Activated naive CD8-positive, alpha-beta T cell treated with anti-CD3 and anti-CD28 coated beads, Interleukin-2, amount 10 ng/mL, durations not matched to agents 7 days and 5 days (primary cell): ENCODE measurements at regions not wholly inside any gene's neighbourhood (a gene's known extent, or its start where the extent isn't known, plus 50 kb on each side); places are given as distances from the start of the nearest gene placed in this dataset.

Source experiments
- ATAC-seq: fragments of 150-1000 bp; cut with Tn5 transposase; one replicate; pipeline ENCODE4 v1.10.0; 2021; ENCODE audit warnings: low read depth, moderate library complexity
- POLR2A ChIA-PET: fragments of 350-600 bp; sonication (Branson Sonifier 250); formaldehyde crosslinking; loops from one replicate; lab custom pipeline; 2021; ENCODE audit warnings: antibody characterized with exemption; lab: Charles Lee
- DNase-seq: peaks from one replicate; pipeline ENCODE4 v3.0.0; 2021
- H3K27ac Mint-ChIP-seq: one replicate; pipeline ENCODE4 v1.8.0; 2022; ENCODE audit warnings: mild to moderate bottlenecking, mixed read lengths
- H3K27me3 Mint-ChIP-seq: one replicate; pipeline ENCODE4 v1.8.0; 2022; ENCODE audit warnings: mild to moderate bottlenecking, moderate library complexity, mixed read lengths
- H3K36me3 Mint-ChIP-seq: one replicate; pipeline ENCODE4 v1.8.0; 2021; ENCODE audit warnings: mild to moderate bottlenecking, mixed read lengths
- H3K4me1 Mint-ChIP-seq: one replicate; pipeline ENCODE4 v1.8.0; 2021; ENCODE audit warnings: mixed read lengths
- H3K4me3 Mint-ChIP-seq: one replicate; pipeline ENCODE4 v1.8.0; 2022; ENCODE audit warnings: mild to moderate bottlenecking, moderate library complexity, mixed read lengths
- H3K9me3 Mint-ChIP-seq: one replicate; pipeline ENCODE4 v1.8.0; 2021; ENCODE audit warnings: mixed read lengths

DNA sequence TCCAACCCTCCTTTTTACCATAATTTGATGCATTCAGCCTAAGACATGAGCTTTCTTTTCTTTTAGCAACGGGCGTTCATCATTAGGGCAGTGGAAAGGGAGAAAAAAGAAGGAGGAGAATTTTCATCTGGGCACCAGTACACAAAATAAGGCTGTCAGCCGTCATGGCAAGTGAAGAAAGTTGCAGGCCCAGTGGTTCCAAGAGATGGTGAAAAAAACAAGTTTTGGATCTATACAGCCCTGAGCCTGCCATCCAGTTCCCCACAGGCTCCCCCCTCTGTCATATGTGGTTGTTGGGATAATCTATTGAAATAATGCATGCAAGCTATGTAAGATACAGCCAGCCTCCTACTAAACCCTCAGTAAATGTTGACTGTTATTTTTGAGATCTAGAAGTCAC, 500.6 kb upstream of the PROK2 start:
- DNase-seq, result no peak
- Mint-ChIP-seq H3K9me3 (no peaks in the 10 kb centered on the region), H3K27me3 (peaks cover 6% of the 10 kb centered on the region), H3K4me3 (no peak overlapping the region), H3K4me1 (peaks cover 9% of the 10 kb centered on the region), H3K36me3 (no peaks in the 10 kb centered on the region), H3K27ac (no peak overlapping the region)
- ATAC-seq, result no peak
- POLR2A ChIA-PET, result no interaction called here

DNA sequence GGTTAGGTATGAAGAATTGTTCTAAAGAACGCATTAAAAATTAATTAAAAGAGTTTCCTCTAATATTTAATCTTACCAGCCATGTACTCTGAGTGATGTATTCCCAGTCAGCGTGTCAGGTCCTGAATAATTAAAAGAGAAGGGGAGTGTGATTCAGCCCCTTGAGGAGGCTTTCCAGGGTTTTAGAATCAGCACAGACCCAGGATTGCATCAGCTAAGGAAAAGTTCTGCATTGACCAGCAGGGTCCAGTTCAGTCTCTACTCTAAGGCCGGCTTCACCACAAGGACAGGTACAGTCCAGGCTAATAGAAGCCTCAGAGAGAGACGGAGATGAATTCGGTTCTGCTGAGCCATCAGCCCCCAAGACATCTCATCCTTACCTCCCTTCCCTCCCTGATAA, 499.5 kb upstream of the PROK2 start:
- POLR2A ChIA-PET, result no interaction called here
- Mint-ChIP-seq H3K36me3 (no peaks in the 10 kb centered on the region), H3K9me3 (no peaks in the 10 kb centered on the region), H3K27ac (no peak overlapping the region), H3K4me1 (peaks cover 3% of the 10 kb centered on the region), H3K27me3 (peaks cover 6% of the 10 kb centered on the region), H3K4me3 (no peak overlapping the region)
- no peak for ATAC-seq
- no peak for DNase-seq

DNA sequence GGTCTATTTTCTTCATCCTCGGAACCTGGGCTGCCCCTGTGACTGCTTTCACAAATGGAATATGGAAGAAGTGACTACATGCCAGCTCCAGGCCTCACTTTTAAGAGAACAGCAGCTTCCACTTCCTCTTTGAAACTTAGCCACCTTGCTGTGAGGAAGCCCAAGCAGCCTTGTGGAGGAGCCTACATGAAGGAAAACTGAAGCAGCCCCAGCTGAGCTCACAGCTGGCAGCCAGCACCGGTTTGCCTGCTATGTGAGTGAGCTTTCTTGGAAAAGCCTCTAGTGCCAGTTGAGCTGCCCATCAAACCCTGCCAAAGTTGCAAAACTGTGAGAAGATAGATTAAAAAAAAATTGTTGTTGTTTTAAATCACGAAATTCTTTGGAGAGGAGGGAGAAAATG, 498.0 kb upstream of the PROK2 start:
- Mint-ChIP-seq H3K27me3 (peaks cover 12% of the 10 kb centered on the region), H3K27ac (no peak overlapping the region), H3K4me3 (no peak overlapping the region), H3K36me3 (no peaks in the 10 kb centered on the region), H3K9me3 (no peaks in the 10 kb centered on the region), H3K4me1 (no peaks in the 10 kb centered on the region)
- POLR2A ChIA-PET, result no interaction called here
- DNase-seq (no peak), ATAC-seq (no peak)

DNA sequence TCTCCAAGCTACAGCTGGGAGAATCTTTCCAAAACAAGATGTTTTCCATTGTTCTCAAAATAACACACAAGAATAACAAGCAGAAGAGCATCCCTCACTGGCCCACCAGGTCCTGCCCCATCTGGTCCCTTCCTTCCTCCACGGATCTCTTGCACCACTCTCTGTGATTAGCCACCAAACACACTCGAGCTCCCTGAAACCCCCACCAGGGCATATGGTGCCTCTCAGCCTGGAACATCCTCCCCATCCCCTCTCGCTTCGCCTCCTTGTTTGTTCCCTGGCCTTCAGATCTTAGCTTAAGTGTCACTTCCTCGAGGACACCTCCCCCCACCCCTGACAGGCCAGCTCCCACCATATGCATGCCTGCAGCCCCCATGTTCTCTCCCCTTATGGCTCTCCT, 496.6 kb upstream of the PROK2 start:
- Mint-ChIP-seq H3K9me3 (no peaks in the 10 kb centered on the region), H3K4me1 (no peaks in the 10 kb centered on the region), H3K4me3 (no peak overlapping the region), H3K27ac (no peak overlapping the region), H3K36me3 (no peaks in the 10 kb centered on the region), H3K27me3 (peaks cover 14% of the 10 kb centered on the region)
- POLR2A ChIA-PET, result no interaction called here
- ATAC-seq, result no peak
- DNase-seq, result no peak

DNA sequence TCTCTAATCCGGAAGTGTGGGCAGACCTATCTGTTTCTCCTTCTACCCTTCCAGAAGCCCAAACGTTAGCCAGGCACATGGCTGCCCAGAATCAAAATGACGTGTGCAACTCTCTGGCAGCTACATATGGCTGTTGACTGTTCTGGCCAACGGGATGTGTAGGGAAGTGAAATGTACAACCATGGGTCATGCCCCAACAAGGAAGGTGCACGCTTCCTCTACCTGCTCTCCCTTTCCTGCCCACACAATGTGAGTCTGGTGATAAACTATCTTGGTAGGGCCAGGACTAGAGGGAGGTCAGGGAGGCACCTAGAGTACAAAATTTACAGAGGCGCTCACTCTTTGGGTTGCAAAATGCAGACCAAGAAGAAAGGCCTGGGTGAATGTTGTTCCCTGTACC, 495.9 kb upstream of the PROK2 start:
- DNase-seq (no peak), ATAC-seq (no peak)
- H3K9me3 Mint-ChIP-seq, result no peaks in the 10 kb centered on the region
- peaks cover 14% of the 10 kb centered on the region for H3K27me3 Mint-ChIP-seq
- POLR2A ChIA-PET, result no interaction called here
- H3K4me1 Mint-ChIP-seq, result no peaks in the 10 kb centered on the region
- H3K4me3 Mint-ChIP-seq, result no peak overlapping the region
- no peaks in the 10 kb centered on the region for H3K36me3 Mint-ChIP-seq
- no peak overlapping the region for H3K27ac Mint-ChIP-seq

DNA sequence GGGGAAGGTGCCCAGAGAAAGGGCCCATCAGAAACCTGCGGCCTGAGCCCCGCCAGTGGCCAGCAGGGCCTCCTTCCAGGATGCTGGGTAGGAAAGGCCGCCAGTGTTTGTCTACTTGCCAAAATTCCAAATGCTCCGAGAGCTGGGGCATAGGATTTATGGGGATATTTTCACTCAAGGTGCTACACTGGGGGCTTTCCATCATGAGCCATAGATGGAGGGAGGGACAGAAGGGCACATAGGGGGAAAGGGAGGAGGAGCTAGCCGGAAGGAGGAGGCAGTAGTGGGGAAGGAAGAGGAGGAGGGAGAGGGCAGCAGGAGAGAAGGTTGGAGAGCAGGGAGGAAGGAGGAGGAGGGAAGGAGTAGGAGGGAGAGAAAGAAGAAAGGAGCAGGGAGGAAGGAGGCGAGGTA, 494.7 kb upstream of the PROK2 start:
- Mint-ChIP-seq H3K27me3 (peaks cover 14% of the 10 kb centered on the region), H3K36me3 (no peaks in the 10 kb centered on the region), H3K27ac (no peak overlapping the region), H3K4me1 (peaks cover 5% of the 10 kb centered on the region), H3K4me3 (no peak overlapping the region), H3K9me3 (no peaks in the 10 kb centered on the region)
- POLR2A ChIA-PET, result no interaction called here
- DNase-seq (no peak), ATAC-seq (no peak)

DNA sequence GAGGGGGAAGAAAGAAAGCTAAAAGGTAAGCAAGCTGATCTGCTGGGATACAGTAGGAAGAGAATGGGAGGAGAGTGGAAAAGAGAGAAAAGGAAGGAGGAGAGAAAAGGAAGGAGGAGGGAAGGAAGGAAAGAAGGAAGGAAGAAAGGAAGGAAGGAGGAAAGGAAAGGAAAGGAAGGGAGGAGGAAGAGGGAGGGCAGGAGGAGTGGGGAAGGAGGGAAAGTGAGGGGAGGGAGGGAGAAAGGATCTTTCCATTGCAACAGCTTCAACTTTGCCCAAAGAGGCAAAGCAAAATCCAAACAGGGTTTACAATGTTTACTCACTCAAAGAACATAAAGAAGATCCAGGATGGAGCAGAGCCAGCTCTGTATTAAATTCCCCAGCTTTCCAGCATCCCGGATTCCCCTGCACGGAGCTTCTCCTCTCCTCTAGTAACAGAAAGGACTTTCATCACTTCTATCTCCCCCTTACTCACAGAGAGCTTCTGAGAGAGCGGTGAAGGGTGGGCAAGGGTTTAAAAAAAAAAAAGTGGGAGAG, 494.2 kb upstream of the PROK2 start:
- POLR2A ChIA-PET, result no interaction called here
- Mint-ChIP-seq H3K4me1 (peaks cover 10% of the 10 kb centered on the region), H3K27ac (no peak overlapping the region), H3K27me3 (peaks cover 14% of the 10 kb centered on the region), H3K36me3 (no peaks in the 10 kb centered on the region), H3K4me3 (no peak overlapping the region), H3K9me3 (no peaks in the 10 kb centered on the region)
- ATAC-seq (no peak), DNase-seq (no peak)

DNA sequence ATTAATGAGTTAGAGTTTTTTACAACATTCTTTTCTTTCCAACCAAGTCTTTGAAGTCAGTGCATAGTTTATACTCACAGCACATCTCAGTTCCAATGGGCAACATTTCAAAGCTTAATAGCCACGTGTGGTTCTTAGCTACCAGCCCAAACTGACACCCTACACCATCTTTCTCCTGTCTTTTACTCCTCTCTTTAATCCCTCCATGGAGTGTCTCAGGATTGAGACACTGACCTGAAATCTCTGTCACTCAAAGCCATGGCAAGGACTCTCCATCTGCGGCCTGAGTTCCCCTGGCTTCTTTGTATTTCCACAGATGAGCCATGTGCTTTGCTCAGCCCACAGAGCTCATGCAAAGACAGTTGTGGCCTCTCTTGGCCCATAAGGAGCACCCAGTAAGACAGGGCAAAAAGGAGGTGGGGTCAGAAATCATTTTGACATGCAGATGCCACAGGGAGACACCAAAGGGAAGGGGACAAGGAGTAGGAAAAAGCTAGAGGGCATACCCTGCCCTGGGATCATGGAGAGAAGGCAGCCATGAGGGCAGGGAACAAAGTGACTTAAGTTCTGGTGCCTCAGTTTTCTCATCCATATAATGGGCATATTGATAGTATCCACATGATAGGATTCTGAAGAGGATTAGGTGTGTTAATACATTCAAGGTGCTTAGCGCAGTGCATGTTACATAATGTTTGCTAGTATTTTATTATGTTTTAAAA, 493.6 kb upstream of the PROK2 start:
- Mint-ChIP-seq H3K9me3 (no peaks in the 10 kb centered on the region), H3K27ac (no peak overlapping the region), H3K4me3 (no peak overlapping the region), H3K27me3 (peaks cover 14% of the 10 kb centered on the region), H3K4me1 (peaks cover 12% of the 10 kb centered on the region), H3K36me3 (no peaks in the 10 kb centered on the region)
- POLR2A ChIA-PET, result no interaction called here
- ATAC-seq, result no peak
- DNase-seq, result no peak

DNA sequence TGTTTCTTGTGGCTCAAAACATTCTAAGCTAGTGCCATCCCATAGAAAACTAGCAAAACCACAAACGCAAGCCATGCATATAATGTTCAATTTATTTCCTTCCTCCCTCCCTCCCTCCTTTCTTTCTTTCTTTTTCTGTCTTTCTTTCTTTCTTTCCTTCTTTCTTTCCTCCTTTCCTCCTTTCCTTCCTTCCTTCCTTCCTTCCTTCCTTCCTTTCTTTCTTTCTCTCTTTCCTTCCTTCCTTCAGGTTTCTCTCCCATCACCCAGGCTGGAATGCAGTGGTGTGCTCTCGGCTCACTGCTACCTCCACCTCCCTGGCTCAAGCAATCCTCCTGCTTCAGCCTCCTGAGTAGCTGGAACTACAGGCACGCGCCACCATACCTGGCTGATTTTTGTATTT, 492.8 kb upstream of the PROK2 start:
- Mint-ChIP-seq H3K4me1 (peaks cover 12% of the 10 kb centered on the region), H3K4me3 (no peak overlapping the region), H3K27me3 (peaks cover 14% of the 10 kb centered on the region), H3K27ac (no peak overlapping the region), H3K36me3 (no peaks in the 10 kb centered on the region), H3K9me3 (no peaks in the 10 kb centered on the region)
- ATAC-seq (no peak), DNase-seq (no peak)
- POLR2A ChIA-PET, result no interaction called here

DNA sequence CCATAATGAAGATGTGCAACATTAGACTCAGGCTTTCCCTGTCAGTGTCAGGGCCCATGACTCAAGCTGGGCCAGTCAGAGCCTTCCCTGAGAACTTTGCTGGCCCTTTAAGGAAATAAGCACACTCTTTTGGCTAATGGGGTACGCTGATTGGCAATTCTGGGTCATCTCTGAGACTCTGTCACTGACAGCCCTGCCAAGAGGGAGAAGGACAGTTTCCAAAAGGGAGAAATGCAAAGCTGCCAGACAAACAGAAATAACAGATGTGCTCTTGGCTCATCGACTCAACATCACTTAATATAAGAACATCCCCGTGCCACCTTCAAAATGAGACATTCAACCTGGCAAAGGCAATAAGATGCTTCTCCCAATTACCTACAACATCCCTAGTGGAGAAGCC, 491.9 kb upstream of the PROK2 start:
- H3K4me1 Mint-ChIP-seq, result peaks cover 12% of the 10 kb centered on the region
- H3K36me3 Mint-ChIP-seq, result no peaks in the 10 kb centered on the region
- no peak for DNase-seq
- H3K27me3 Mint-ChIP-seq, result peaks cover 16% of the 10 kb centered on the region
- H3K27ac Mint-ChIP-seq, result no peak overlapping the region
- H3K9me3 Mint-ChIP-seq, result no peaks in the 10 kb centered on the region
- POLR2A ChIA-PET, result no interaction called here
- no peak for ATAC-seq
- H3K4me3 Mint-ChIP-seq, result no peak overlapping the region

DNA sequence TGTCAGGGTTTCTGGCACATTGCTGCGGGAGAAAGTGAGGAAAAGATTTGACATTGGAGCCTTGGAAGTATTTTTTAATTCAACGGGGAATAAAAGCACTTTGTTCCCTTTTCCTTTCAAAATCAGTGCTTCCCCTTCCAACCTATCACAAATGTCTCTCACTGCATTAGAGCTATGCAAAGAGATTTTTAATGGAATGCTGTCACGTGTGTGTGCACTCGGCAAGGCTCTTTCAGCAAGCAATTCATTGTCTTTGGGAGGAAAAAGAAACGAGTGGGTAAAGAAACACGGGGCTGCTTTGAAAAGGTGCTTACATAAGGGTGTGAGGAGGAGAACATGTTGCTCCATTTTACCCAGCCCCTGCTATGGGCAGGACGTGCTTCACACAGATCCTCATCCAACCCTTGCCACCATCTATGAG, 490.4 kb upstream of the PROK2 start:
- Mint-ChIP-seq H3K9me3 (no peaks in the 10 kb centered on the region), H3K27me3 (peaks cover 12% of the 10 kb centered on the region), H3K4me3 (no peak overlapping the region), H3K4me1 (peaks cover 15% of the 10 kb centered on the region), H3K36me3 (no peaks in the 10 kb centered on the region), H3K27ac (no peak overlapping the region)
- no peak for DNase-seq
- no peak for ATAC-seq
- POLR2A ChIA-PET, result no interaction called here

DNA sequence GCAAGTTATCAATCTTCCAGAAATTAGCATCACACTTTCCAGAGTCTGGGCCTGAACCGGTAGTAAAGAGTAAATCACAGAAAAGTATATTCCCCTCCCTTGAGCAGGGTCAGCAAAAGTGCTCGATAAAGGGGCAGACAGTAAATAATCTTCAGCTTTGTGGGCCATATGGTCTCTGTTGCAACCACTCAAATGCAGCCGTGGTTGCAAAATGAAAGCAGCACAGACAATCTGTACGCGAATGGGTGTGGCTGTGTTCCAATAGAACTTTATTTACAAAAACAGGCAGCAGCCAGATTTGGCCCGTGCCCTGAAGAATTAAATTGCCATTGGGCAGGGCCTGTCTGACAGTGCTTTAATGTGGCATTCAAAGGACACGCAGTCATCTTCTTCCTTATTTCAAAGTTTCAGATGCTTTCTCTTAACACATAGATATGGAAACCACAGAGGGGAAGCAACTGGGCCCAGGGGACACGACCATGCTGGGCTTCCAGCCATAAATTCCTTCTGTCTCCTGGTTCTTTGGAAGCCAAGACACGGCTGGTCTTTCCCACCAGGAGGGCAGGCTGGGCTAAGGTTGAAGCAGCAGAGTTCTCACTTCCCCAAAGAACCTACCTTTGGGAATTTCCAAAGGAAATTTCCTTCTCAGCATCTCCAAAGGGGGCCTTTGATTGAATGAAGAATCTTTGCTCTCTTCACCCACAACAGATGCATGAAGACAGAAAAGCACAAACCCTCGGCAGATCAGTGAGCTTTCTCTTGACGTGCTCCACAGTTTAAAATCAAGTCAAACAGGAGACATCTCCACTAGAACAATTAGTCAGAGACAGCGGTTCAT, 489.8 kb upstream of the PROK2 start:
- Mint-ChIP-seq H3K9me3 (no peaks in the 10 kb centered on the region), H3K27me3 (peaks cover 12% of the 10 kb centered on the region), H3K27ac (no peak overlapping the region), H3K36me3 (no peaks in the 10 kb centered on the region), H3K4me1 (peaks cover 19% of the 10 kb centered on the region), H3K4me3 (peak overlapping the region; percentile 6)
- no peak for ATAC-seq
- DNase-seq, result no peak
- POLR2A ChIA-PET, result no interaction called here

DNA sequence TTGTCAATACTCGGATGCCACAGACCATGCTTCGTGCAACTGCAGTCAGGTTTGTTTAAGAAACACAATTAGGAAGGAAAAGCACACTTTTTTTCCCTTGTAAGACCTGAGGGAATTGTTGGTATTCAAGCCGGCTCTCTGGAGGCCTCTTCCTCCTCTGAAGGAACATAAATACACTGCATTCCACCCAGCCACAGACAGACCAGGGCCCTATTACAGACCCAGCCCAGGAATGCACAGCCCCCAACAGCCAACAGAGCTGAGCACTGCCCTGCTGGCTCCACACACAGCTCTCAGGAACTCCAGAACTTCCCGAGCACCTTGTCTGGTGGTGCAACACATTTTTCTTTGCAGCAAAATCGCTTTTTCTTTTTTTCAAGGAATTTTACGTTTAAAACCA, 488.7 kb upstream of the PROK2 start:
- POLR2A ChIA-PET, result no interaction called here
- Mint-ChIP-seq H3K27ac (no peak overlapping the region), H3K27me3 (peaks cover 9% of the 10 kb centered on the region), H3K36me3 (no peaks in the 10 kb centered on the region), H3K4me1 (peaks cover 21% of the 10 kb centered on the region), H3K9me3 (no peaks in the 10 kb centered on the region), H3K4me3 (no peak overlapping the region)
- ATAC-seq (no peak), DNase-seq (no peak)

DNA sequence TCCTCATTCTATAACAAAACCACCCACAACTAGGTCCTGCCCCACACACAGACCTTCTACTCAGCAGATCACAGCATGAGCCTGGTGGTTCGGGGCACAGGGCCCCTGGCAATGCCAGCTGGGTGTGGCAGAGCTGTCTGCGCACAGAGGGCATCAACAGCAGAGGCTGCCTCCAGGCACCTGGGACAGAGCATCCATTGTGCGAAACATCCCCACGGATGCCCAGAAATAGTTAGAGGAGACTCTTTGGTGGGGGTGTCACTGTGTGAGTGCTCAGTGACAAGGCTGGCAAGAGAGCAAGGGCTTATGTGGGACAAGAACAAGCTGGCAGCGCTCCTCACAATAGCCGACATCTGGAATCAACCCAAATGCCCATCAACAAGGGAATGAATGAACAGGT, 487.4 kb upstream of the PROK2 start:
- peaks cover 21% of the 10 kb centered on the region for H3K4me1 Mint-ChIP-seq
- ATAC-seq, result no peak
- no peak for DNase-seq
- H3K36me3 Mint-ChIP-seq, result no peaks in the 10 kb centered on the region
- no peak overlapping the region for H3K27ac Mint-ChIP-seq
- H3K4me3 Mint-ChIP-seq, result no peak overlapping the region
- H3K9me3 Mint-ChIP-seq, result no peaks in the 10 kb centered on the region
- peaks cover 2% of the 10 kb centered on the region for H3K27me3 Mint-ChIP-seq
- POLR2A ChIA-PET, result no interaction called here
